ENCODE measurements at regions not wholly inside any gene's neighbourhood (a gene's known extent, or its start where the extent isn't known, plus 50 kb on each side); places are given as distances from the start of the nearest gene placed in this dataset.
"Not testable (repeated sequence)": the region's sequence is repeated elsewhere in the genome, so short reads cannot be mapped to it uniquely, and the experiment has no call there.

DNA sequence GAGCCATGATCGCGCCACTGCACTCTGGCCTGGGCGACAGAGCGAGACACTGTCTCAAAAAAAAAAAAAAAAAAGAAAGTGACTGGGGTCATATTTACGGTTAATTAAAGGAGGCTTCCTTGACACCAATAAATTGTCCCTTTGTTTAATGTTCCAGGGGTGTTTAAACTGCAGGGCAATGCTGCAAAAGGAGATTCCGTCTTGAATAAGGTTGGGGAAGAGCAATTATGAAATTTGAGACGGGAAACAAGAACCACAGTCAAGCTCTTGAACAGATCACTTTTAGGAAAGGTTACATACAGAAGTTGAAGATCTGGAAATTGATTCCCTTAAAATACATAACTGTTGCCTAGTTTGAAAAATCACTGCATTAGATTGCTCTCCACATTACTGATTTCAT lies 292.9 kb downstream of the DAD1 start:
- Histone ChIP-seq H3K27me3 (replicated peaks; ENCODE audit: control insufficient read depth, insufficient read depth, low read length, poor library complexity, severe bottlenecking) (no peaks in the 10 kb centered on the region), H3K9me3 (ENCODE audit: control insufficient read depth, low read length) (no peaks in the 10 kb centered on the region), H3K4me1 (ENCODE audit: control insufficient read depth, insufficient read depth, low read length, poor library complexity, severe bottlenecking) (no peaks in the 10 kb centered on the region), H3K27ac (ENCODE audit: insufficient read depth, low read length, poor library complexity, severe bottlenecking) (no peak overlapping the region), H3K4me3 (ENCODE audit: insufficient read depth, low read depth, low read length, poor library complexity, severe bottlenecking) (no peak overlapping the region), H3K36me3 (ENCODE audit: control insufficient read depth, insufficient read depth, low read length) (no peaks in the 10 kb centered on the region)
- DNase-seq: no peak

DNA sequence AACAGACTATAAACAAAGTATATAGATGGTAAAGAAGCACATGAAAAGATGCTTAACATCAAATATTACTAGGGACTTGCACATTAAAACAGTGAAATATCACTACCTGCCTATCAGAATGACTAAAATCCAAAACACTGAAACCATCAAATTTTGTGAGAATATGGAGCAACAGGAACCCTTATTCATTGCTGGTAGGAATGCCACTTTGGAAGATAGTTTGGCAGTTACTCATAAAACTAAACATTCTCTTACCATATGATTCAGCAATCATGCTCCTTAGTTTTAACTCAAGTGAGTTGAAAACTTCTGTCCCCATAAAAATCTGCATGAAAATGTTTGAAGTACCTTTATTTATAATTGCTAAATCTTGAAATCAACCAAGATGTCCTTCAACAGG lies 297.6 kb downstream of the DAD1 start:
- Histone ChIP-seq H3K36me3 (ENCODE audit: control insufficient read depth, insufficient read depth, low read length) (no peaks in the 10 kb centered on the region), H3K9me3 (ENCODE audit: control insufficient read depth, low read length) (no peaks in the 10 kb centered on the region), H3K27ac (ENCODE audit: insufficient read depth, low read length, poor library complexity, severe bottlenecking) (no peak overlapping the region), H3K4me3 (ENCODE audit: insufficient read depth, low read depth, low read length, poor library complexity, severe bottlenecking) (no peak overlapping the region), H3K27me3 (replicated peaks; ENCODE audit: control insufficient read depth, insufficient read depth, low read length, poor library complexity, severe bottlenecking) (no peaks in the 10 kb centered on the region), H3K4me1 (ENCODE audit: control insufficient read depth, insufficient read depth, low read length, poor library complexity, severe bottlenecking) (no peaks in the 10 kb centered on the region)
- DNase-seq: no peak

DNA sequence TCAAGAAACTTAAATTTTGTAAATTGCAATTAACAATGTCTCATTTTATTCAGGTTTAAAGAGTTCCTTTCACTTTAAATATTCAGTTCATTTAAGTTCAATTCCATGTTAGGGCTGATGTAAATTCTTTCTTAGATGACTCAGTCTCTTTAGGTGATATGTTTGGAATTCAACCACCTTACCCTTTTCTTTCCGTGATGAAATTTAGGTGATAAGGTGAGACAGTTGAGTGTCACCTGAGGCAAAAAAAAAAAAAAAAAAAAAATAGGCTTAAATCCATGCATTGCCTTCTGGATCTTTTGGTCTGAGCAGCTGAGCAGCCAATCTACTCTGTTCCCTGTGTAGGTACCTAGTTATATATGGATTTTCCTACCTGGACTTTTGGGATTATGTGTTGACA lies 299.5 kb downstream of the DAD1 start:
- Histone ChIP-seq H3K27me3 (replicated peaks; ENCODE audit: control insufficient read depth, insufficient read depth, low read length, poor library complexity, severe bottlenecking) (no peaks in the 10 kb centered on the region), H3K4me1 (ENCODE audit: control insufficient read depth, insufficient read depth, low read length, poor library complexity, severe bottlenecking) (no peaks in the 10 kb centered on the region), H3K36me3 (ENCODE audit: control insufficient read depth, insufficient read depth, low read length) (no peaks in the 10 kb centered on the region), H3K4me3 (ENCODE audit: insufficient read depth, low read depth, low read length, poor library complexity, severe bottlenecking) (no peak overlapping the region), H3K27ac (ENCODE audit: insufficient read depth, low read length, poor library complexity, severe bottlenecking) (no peak overlapping the region), H3K9me3 (ENCODE audit: control insufficient read depth, low read length) (no peaks in the 10 kb centered on the region)
- no peak for DNase-seq

DNA sequence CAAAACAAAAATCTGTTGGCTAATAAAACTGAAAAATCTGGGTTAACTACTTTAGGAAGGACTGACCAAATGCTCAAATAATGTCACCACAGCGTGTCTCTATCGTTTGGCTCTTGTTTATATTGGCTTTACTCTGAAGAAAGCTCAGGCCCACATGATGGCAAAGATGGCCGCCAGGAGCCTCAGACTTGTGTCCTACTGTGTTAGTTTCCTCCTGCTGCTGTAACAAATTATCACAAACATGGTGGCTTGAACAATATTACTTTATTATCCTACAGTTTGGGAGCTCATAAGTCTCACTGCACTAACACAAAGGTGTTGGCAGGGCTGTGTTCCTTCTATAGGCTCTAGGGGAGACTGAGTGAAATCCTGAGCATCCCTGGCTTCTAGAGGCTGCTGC lies 303.0 kb downstream of the DAD1 start:
- Histone ChIP-seq H3K27me3 (replicated peaks; ENCODE audit: control insufficient read depth, insufficient read depth, low read length, poor library complexity, severe bottlenecking) (no peaks in the 10 kb centered on the region), H3K27ac (ENCODE audit: insufficient read depth, low read length, poor library complexity, severe bottlenecking) (no peak overlapping the region), H3K9me3 (ENCODE audit: control insufficient read depth, low read length) (no peaks in the 10 kb centered on the region)

DNA sequence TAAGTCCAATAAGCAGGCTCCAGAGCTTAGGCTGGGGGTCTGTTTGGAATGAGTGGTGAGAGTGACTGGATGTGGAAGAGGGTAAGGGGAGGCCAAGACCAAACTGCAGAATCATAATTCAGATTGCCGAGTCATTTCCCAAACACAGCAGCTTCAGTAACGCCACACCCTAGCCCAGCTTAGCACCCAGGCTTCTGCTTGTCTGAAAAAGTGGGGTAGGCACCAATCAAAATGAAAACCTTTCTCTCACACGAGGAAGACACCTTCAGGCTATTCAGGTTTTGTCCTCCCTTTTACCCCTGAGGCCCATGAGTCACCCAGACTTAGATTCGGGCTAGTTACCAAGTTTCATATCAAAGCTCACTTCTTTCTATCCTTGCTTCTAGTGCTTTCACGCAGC lies 306.1 kb downstream of the DAD1 start:
- Histone ChIP-seq H3K4me1 (ENCODE audit: control insufficient read depth, insufficient read depth, low read length, poor library complexity, severe bottlenecking) (no peaks in the 10 kb centered on the region), H3K36me3 (ENCODE audit: control insufficient read depth, insufficient read depth, low read length) (no peaks in the 10 kb centered on the region), H3K27ac (ENCODE audit: insufficient read depth, low read length, poor library complexity, severe bottlenecking) (no peak overlapping the region), H3K27me3 (replicated peaks; ENCODE audit: control insufficient read depth, insufficient read depth, low read length, poor library complexity, severe bottlenecking) (no peaks in the 10 kb centered on the region), H3K9me3 (ENCODE audit: control insufficient read depth, low read length) (no peaks in the 10 kb centered on the region), H3K4me3 (ENCODE audit: insufficient read depth, low read depth, low read length, poor library complexity, severe bottlenecking) (no peak overlapping the region)
- DNase-seq: no peak

More for the DNA sequence above, 303.0 kb downstream of the DAD1 start:
- Histone ChIP-seq H3K4me3 (ENCODE audit: insufficient read depth, low read depth, low read length, poor library complexity, severe bottlenecking) (no peak overlapping the region), H3K4me1 (ENCODE audit: control insufficient read depth, insufficient read depth, low read length, poor library complexity, severe bottlenecking) (no peaks in the 10 kb centered on the region), H3K36me3 (ENCODE audit: control insufficient read depth, insufficient read depth, low read length) (no peaks in the 10 kb centered on the region)
- DNase-seq: no peak

DNA sequence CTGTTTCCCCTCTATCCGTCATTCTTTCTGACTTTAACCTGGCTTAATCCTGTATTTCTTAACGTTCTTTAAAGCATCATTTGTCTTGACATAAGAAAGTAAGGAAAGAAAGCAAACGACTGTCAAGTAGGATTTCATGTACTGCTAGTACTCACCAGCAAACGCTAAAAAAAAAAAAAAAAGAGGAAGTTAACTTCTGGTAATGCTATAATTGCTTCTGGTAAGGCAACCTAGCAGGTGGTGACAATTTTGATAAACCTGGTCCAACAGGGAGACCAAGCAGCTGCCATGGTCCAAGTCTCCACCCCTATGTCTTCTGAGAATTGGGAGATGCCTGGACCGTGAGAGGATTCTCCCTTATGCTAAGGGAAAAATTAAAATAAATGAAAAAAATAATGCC lies 306.6 kb downstream of the DAD1 start:
- H3K27ac ChIP-seq (ENCODE audit: insufficient read depth, low read length, poor library complexity, severe bottlenecking): no peak overlapping the region
- no peaks in the 10 kb centered on the region for H3K36me3 ChIP-seq (ENCODE audit: control insufficient read depth, insufficient read depth, low read length)
- DNase-seq: no peak
- H3K4me1 ChIP-seq (ENCODE audit: control insufficient read depth, insufficient read depth, low read length, poor library complexity, severe bottlenecking): no peaks in the 10 kb centered on the region
- no peaks in the 10 kb centered on the region for H3K27me3 ChIP-seq (replicated peaks; ENCODE audit: control insufficient read depth, insufficient read depth, low read length, poor library complexity, severe bottlenecking)
- no peaks in the 10 kb centered on the region for H3K9me3 ChIP-seq (ENCODE audit: control insufficient read depth, low read length)
- H3K4me3 ChIP-seq (ENCODE audit: insufficient read depth, low read depth, low read length, poor library complexity, severe bottlenecking): no peak overlapping the region

DNA sequence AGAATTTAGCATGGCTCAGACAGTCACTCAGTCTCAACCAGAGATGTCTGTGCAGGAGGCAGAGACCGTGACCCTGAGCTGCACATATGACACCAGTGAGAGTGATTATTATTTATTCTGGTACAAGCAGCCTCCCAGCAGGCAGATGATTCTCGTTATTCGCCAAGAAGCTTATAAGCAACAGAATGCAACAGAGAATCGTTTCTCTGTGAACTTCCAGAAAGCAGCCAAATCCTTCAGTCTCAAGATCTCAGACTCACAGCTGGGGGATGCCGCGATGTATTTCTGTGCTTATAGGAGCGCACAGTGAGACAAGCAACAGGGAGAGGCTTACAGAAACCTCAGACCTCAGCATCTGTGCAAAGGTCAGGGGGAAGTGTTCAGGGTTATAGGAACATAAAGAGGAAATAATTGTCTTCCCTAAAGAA lies 307.6 kb downstream of the DAD1 start:
- not testable (repeated sequence) for H3K36me3 ChIP-seq (ENCODE audit: control insufficient read depth, insufficient read depth, low read length); H3K4me3 ChIP-seq (ENCODE audit: insufficient read depth, low read depth, low read length, poor library complexity, severe bottlenecking); H3K27ac ChIP-seq (ENCODE audit: insufficient read depth, low read length, poor library complexity, severe bottlenecking); H3K27me3 ChIP-seq (replicated peaks; ENCODE audit: control insufficient read depth, insufficient read depth, low read length, poor library complexity, severe bottlenecking); H3K9me3 ChIP-seq (ENCODE audit: control insufficient read depth, low read length); H3K4me1 ChIP-seq (ENCODE audit: control insufficient read depth, insufficient read depth, low read length, poor library complexity, severe bottlenecking); DNase-seq

DNA sequence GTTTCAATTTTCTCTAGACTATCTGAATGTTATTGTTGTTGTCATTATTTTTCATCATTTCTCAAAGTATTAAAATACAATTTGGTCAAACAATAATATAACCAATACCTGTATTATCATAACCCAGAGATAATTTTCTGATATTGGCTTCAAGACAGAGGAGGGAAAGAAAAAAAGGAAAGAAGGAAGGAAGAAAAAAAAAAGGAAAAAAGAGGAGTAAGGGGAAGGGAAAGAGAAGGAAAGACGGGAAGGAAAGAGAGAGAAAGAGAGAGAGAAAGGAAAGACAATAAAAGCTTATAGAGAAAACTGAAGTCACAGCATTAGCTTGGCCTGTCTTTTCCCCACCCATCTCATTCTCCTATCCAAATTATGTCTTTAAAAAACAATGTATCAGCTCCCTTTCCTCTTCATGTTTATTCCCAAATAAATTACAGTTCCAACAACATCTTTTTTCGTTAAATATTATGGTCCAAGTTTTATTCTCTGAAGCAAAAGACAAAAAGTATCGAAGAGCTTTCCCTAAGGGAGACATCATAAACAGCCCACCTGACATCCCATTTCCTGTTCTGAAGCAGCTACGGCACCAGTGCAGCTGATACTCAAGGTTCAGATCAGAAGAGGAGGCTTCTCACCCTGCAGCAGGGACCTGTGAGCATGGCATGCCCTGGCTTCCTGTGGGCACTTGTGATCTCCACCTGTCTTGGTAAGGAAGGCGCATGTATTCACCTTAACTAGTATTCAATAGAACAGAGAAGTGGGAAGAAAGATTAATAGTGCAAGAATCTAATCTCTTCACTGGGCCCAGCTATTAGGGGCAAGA lies 308.3 kb downstream of the DAD1 start:
- Histone ChIP-seq H3K4me1 (ENCODE audit: control insufficient read depth, insufficient read depth, low read length, poor library complexity, severe bottlenecking) (no peaks in the 10 kb centered on the region), H3K9me3 (ENCODE audit: control insufficient read depth, low read length) (no peaks in the 10 kb centered on the region), H3K27me3 (replicated peaks; ENCODE audit: control insufficient read depth, insufficient read depth, low read length, poor library complexity, severe bottlenecking) (no peaks in the 10 kb centered on the region), H3K4me3 (ENCODE audit: insufficient read depth, low read depth, low read length, poor library complexity, severe bottlenecking) (no peak overlapping the region), H3K36me3 (ENCODE audit: control insufficient read depth, insufficient read depth, low read length) (no peaks in the 10 kb centered on the region), H3K27ac (ENCODE audit: insufficient read depth, low read length, poor library complexity, severe bottlenecking) (no peak overlapping the region)
- DNase-seq: no peak

DNA sequence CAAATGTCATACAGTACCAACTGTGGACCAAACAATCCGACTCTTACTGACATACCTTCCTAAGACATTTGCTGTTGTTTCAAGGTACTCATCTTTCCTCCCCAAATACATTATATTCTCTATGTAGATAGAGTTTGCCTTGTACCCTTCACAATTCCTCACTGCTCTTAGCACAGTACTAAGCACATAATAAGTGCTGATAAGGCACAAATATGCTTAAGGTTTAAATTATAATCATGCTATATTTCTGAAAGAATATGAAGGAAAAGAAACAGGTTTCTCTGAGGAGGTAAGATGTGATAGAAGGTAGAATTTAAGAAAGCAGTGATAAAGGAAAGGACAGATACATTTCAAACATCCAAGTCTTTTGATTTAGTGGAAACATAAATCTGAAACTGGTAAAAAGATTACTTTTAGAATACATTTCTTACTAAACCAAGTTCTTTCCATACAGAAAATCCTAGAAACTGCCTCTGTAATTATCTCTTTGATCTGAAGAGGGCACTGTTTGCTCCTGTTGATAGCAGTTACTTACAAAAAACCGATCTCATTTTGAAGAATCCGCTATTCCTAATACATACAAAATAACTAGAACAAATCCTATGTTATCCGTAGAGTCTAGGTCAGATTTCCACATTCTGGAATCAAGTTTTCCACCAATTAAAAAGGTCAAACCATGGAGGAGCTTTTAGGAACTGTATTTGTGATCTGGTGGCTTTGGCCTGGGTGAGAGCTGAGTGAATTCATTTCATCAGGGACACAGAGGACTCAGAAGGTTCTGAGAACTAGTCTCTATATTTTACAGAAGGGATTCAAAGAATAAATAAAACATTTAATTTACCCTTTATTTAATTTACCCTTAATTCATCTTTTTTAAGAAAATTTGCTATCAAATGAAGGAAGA lies 311.9 kb downstream of the DAD1 start:
- no peak overlapping the region for H3K4me3 ChIP-seq (ENCODE audit: insufficient read depth, low read depth, low read length, poor library complexity, severe bottlenecking)
- H3K27me3 ChIP-seq (replicated peaks; ENCODE audit: control insufficient read depth, insufficient read depth, low read length, poor library complexity, severe bottlenecking): no peaks in the 10 kb centered on the region
- no peaks in the 10 kb centered on the region for H3K36me3 ChIP-seq (ENCODE audit: control insufficient read depth, insufficient read depth, low read length)
- no peaks in the 10 kb centered on the region for H3K9me3 ChIP-seq (ENCODE audit: control insufficient read depth, low read length)
- no peak for DNase-seq
- H3K4me1 ChIP-seq (ENCODE audit: control insufficient read depth, insufficient read depth, low read length, poor library complexity, severe bottlenecking): no peaks in the 10 kb centered on the region
- no peak overlapping the region for H3K27ac ChIP-seq (ENCODE audit: insufficient read depth, low read length, poor library complexity, severe bottlenecking)

Data from effector memory CD4-positive, alpha-beta T cell (primary cell).